ENCODE measurements at regions not wholly inside any gene's neighbourhood (a gene's known extent, or its start where the extent isn't known, plus 50 kb on each side); places are given as distances from the start of the nearest gene placed in this dataset.

GRCh38 chr9:105067895-105068580 is 140.1 kb upstream of the ABCA1 start:
- Mint-ChIP-seq H3K27ac (no peak overlapping the region), H3K4me1 (peaks cover 7% of the 10 kb centered on the region), H3K27me3 (ENCODE audit: insufficient read depth, low read depth, poor library complexity) (peaks cover 2% of the 10 kb centered on the region), H3K36me3 (ENCODE audit: low read depth) (no peaks in the 10 kb centered on the region), H3K4me3 (no peak overlapping the region), H3K9me3 (0 out of 3 replicates have a peak, but pooled peaks cover 3% of the 10 kb centered on the region)
- Histone ChIP-seq H3K4me1 (ENCODE audit: insufficient read depth) (no peaks in the 10 kb centered on the region), H3F3A (replicated peaks; ENCODE audit: low read depth) (no peaks in the 10 kb centered on the region), H2AFZ (no peak overlapping the region), H3K9me2 (ENCODE audit: insufficient read depth) (no peaks in the 10 kb centered on the region), H3K4me3 (no peak overlapping the region), H4K20me1 (replicated peaks; ENCODE audit: insufficient read depth) (no peaks in the 10 kb centered on the region), H3K79me2 (replicated peaks; ENCODE audit: insufficient read depth) (no peaks in the 10 kb centered on the region), H3K4me2 (no peak overlapping the region), H3K36me3 (ENCODE audit: insufficient read depth) (no peaks in the 10 kb centered on the region), H3K27me3 (ENCODE audit: insufficient read depth) (no peaks in the 10 kb centered on the region), H3K27ac (ENCODE audit: low read depth) (no peak overlapping the region)
- no peak for DNase-seq (ENCODE audit: low spot score)
- TF ChIP-seq REST (IDR thresholded peaks at IDR 0.05; ENCODE audit: unreplicated experiment), result no peak
- ATAC-seq, result no peak

- Histone ChIP-seq H4K20me1 (replicated peaks; ENCODE audit: insufficient read depth) (no peaks in the 10 kb centered on the region), H3K27me3 (ENCODE audit: insufficient read depth) (no peaks in the 10 kb centered on the region), H3K27ac (ENCODE audit: low read depth) (no peak overlapping the region), H3K4me2 (no peak overlapping the region), H3K4me3 (no peak overlapping the region), H3K9me2 (ENCODE audit: insufficient read depth) (no peaks in the 10 kb centered on the region), H2AFZ (no peak overlapping the region), H3K36me3 (ENCODE audit: insufficient read depth) (no peaks in the 10 kb centered on the region), H3F3A (replicated peaks; ENCODE audit: low read depth) (no peaks in the 10 kb centered on the region), H3K4me1 (ENCODE audit: insufficient read depth) (no peaks in the 10 kb centered on the region), H3K79me2 (replicated peaks; ENCODE audit: insufficient read depth) (no peaks in the 10 kb centered on the region)
- Mint-ChIP-seq H3K4me1 (no peaks in the 10 kb centered on the region), H3K27me3 (ENCODE audit: insufficient read depth, low read depth, poor library complexity) (peaks cover 3% of the 10 kb centered on the region), H3K4me3 (no peak overlapping the region), H3K9me3 (0 out of 3 replicates have a peak, but pooled peaks cover 3% of the 10 kb centered on the region), H3K36me3 (ENCODE audit: low read depth) (no peaks in the 10 kb centered on the region), H3K27ac (no peak overlapping the region)
- ATAC-seq (no peak), DNase-seq (ENCODE audit: low spot score) (no peak)
- TF ChIP-seq EZH2phosphoT487 (IDR thresholded peaks at IDR 0.05; ENCODE audit: unreplicated experiment) (no peak), CREB1 (CRISPR knock-in tag; IDR thresholded peaks at IDR 0.05; ENCODE audit: low read depth) (no peak), STAT1 (IDR thresholded peaks at IDR 0.05; ENCODE audit: unreplicated experiment) (no peak), ZNF114 (CRISPR knock-in tag; IDR thresholded peaks at IDR 0.05) (no peak), NANOG (IDR thresholded peaks at IDR 0.05; ENCODE audit: borderline replicate concordance) (no peak), ZNF331 (CRISPR knock-in tag; IDR thresholded peaks at IDR 0.05; ENCODE audit: low read depth) (no peak)
Observed at GRCh38 chr9:105069285-105069684, 141.3 kb upstream of the ABCA1 start.
